IMR-90 (cell line): ENCODE measurements at regions not wholly inside any gene's neighbourhood (a gene's known extent, or its start where the extent isn't known, plus 50 kb on each side); places are given as distances from the start of the nearest gene placed in this dataset.

ENCODE experiments used
- ATAC-seq: fragments of 200-7000 bp; cut with Tn5 transposase; 2 replicates; pipeline ENCODE4 v1.9.1; 2020; ENCODE audit warnings: low read depth, mild to moderate bottlenecking, moderate library complexity
- BruUV-seq: library from RNA; stranded (reverse); fragments of 400-500 nt; replicated peaks from 2 replicates; lab custom pipeline; 2021; lab: Mats Ljungman, UMichigan
- CTCF ChIA-PET: fragments of 300-600 bp; formaldehyde crosslinking; extraction: SDS; loops from one replicate; lab custom pipeline; 2021; ENCODE audit warnings: antibody characterized with exemption; lab: Yijun Ruan, JAX
- POLR2A ChIA-PET: fragments of 300-600 bp; sonication (Branson Sonifier 250); formaldehyde crosslinking; loops from one replicate; lab custom pipeline; 2022; ENCODE audit warnings: antibody characterized with exemption; ENCODE audit not compliant: unreplicated experiment; lab: Charles Lee
- DNase-seq: peaks from one replicate; pipeline ENCODE4 v3.0.0; 2013
- H2AFZ ChIP-seq: replicated peaks from 2 replicates; pipeline ENCODE3; 2013; ENCODE audit warnings: low read length, mild to moderate bottlenecking; ENCODE audit not compliant: poor library complexity
- H2AK5ac ChIP-seq: 2 replicates; pipeline ENCODE4 v1.6.1; 2013; ENCODE audit warnings: low read depth, low read length, inconsistent platforms
- H2AK9ac ChIP-seq: replicated peaks from 2 replicates; pipeline ENCODE3; 2013; ENCODE audit warnings: mild to moderate bottlenecking, low read depth, low read length, moderate library complexity; ENCODE audit not compliant: poor library complexity
- H2BK120ac ChIP-seq: 2 replicates; pipeline ENCODE4 v1.6.1; 2013; ENCODE audit warnings: low read depth, low read length, inconsistent platforms
- H2BK15ac ChIP-seq: 3 replicates; pipeline ENCODE4 v1.6.1; 2013; ENCODE audit warnings: low read depth, low read length, inconsistent platforms
- H2BK20ac ChIP-seq: 2 replicates; pipeline ENCODE4 v1.6.1; 2013; ENCODE audit warnings: low read depth, mild to moderate bottlenecking, inconsistent platforms, low read length, moderate library complexity
- H2BK5ac ChIP-seq: 2 replicates; pipeline ENCODE4 v1.6.1; 2013; ENCODE audit warnings: mild to moderate bottlenecking, low read depth, low read length, inconsistent platforms; ENCODE audit not compliant: poor library complexity, severe bottlenecking
- H3K14ac ChIP-seq: replicated peaks from 2 replicates; pipeline ENCODE4 v1.6.1; 2013; ENCODE audit warnings: low read depth, low read length, inconsistent platforms
- H3K18ac ChIP-seq: 2 replicates; pipeline ENCODE4 v1.6.1; 2013; ENCODE audit warnings: low read depth, low read length, control low read depth
- H3K23ac ChIP-seq: 2 replicates; pipeline ENCODE4 v1.6.1; 2013; ENCODE audit warnings: low read depth, low read length, inconsistent platforms
- H3K27ac ChIP-seq: 2 replicates; pipeline ENCODE4 v1.5.1; 2013; ENCODE audit warnings: mild to moderate bottlenecking, control low read depth, low read length; ENCODE audit not compliant: insufficient read depth
- H3K27me3 ChIP-seq: 2 replicates; pipeline ENCODE4 v1.6.1; 2013; ENCODE audit warnings: low read length; ENCODE audit not compliant: control insufficient read depth, insufficient read depth
- H3K36me3 ChIP-seq: 2 replicates; pipeline ENCODE4 v1.6.1; 2013; ENCODE audit warnings: low read length, mixed read lengths; ENCODE audit not compliant: control insufficient read depth, insufficient read depth
- H3K4ac ChIP-seq: 2 replicates; pipeline ENCODE4 v1.6.1; 2013; ENCODE audit warnings: low read depth, low read length, inconsistent platforms
- H3K4me1 ChIP-seq: 2 replicates; pipeline ENCODE4 v1.6.1; 2013; ENCODE audit warnings: low read length, mixed read lengths; ENCODE audit not compliant: control insufficient read depth, insufficient read depth
- H3K4me2 ChIP-seq: 2 replicates; pipeline ENCODE4 v1.6.1; 2013; ENCODE audit warnings: low read depth, mild to moderate bottlenecking, control low read depth, low read length, moderate library complexity
- H3K4me3 ChIP-seq: 2 replicates; pipeline ENCODE4 v1.5.1; 2013; ENCODE audit warnings: low read depth, mild to moderate bottlenecking, control low read depth, low read length, moderate library complexity; ENCODE audit not compliant: insufficient read depth
- H3K56ac ChIP-seq: 2 replicates; pipeline ENCODE4 v1.6.1; 2013; ENCODE audit warnings: low read length, inconsistent platforms; ENCODE audit not compliant: insufficient read depth; ENCODE audit errors: extremely low read depth
- H3K79me1 ChIP-seq, 2 experiments: 2 replicates each; pipeline ENCODE4 v1.6.1; 2013; ENCODE audit warnings: low read length in 2 of 2, inconsistent platforms in 1 of 2, low read depth in 1 of 2
- H3K9ac ChIP-seq: 2 replicates; pipeline ENCODE4 v1.6.1; 2013; ENCODE audit warnings: low read depth, low read length, control low read depth
- H3K9me1 ChIP-seq: 2 replicates; pipeline ENCODE4 v1.6.1; 2013; ENCODE audit warnings: low read length, inconsistent platforms; ENCODE audit not compliant: insufficient read depth
- H3K9me3 ChIP-seq: 2 replicates; pipeline ENCODE4 v1.6.1; 2013; ENCODE audit warnings: low read length; ENCODE audit not compliant: control insufficient read depth, insufficient read depth
- H4K20me1 ChIP-seq: 2 replicates; pipeline ENCODE4 v1.6.1; 2013; ENCODE audit warnings: low read length, inconsistent platforms; ENCODE audit not compliant: insufficient read depth
- H4K5ac ChIP-seq: 2 replicates; pipeline ENCODE4 v1.6.1; 2013; ENCODE audit warnings: mild to moderate bottlenecking, low read depth, low read length, control low read depth
- H4K8ac ChIP-seq, 2 experiments: 2 replicates each; pipeline ENCODE4 v1.6.1; 2013; ENCODE audit warnings: low read depth in 2 of 2, low read length in 2 of 2, control low read depth in 1 of 2, inconsistent platforms in 1 of 2
- H4K91ac ChIP-seq: 2 replicates; pipeline ENCODE4 v1.6.1; 2013; ENCODE audit warnings: low read depth, low read length, inconsistent platforms; ENCODE audit not compliant: insufficient read depth
- CEBPB ChIP-seq: IDR thresholded peaks from 2 replicates; pipeline ENCODE4 v1.6.1; 2012; ENCODE audit warnings: low read depth, low read length, improper control_type of control experiment
- CTCF ChIP-seq: conservative IDR thresholded peaks from 2 replicates; pipeline ENCODE4 v1.5.1; 2012; ENCODE audit warnings: mild to moderate bottlenecking, low read depth, low read length, improper control_type of control experiment
- MAFK ChIP-seq: IDR thresholded peaks from 2 replicates; pipeline ENCODE4 v1.6.1; 2012; ENCODE audit warnings: low read depth, low read length, improper control_type of control experiment
- MXI1 ChIP-seq: IDR thresholded peaks from 2 replicates; pipeline ENCODE4 v1.6.1; 2012; ENCODE audit warnings: low read depth, mild to moderate bottlenecking, low read length, moderate library complexity, borderline replicate concordance
- RAD21 ChIP-seq: IDR thresholded peaks from 2 replicates; pipeline ENCODE4 v1.6.1; 2012; ENCODE audit warnings: low read length, improper control_type of control experiment
- RCOR1 ChIP-seq: IDR thresholded peaks from 2 replicates; pipeline ENCODE4 v1.6.1; 2012; ENCODE audit warnings: mild to moderate bottlenecking, low read length, improper control_type of control experiment; ENCODE audit not compliant: insufficient replicate concordance
- RFX5 ChIP-seq: IDR thresholded peaks from 2 replicates; pipeline ENCODE4 v1.8.0; 2012; ENCODE audit warnings: low read depth, mild to moderate bottlenecking, low read length, moderate library complexity
- WGBS, 2 experiments: methylation state at CpG; one replicate each; pipeline versions ENCODE4 v1.1.5 to v1.1.7; 2013; ENCODE audit warnings: missing lambda C conversion rate in 2 of 2; ENCODE audit not compliant: insufficient read length in 1 of 2; ENCODE audit errors: extremely low coverage in 2 of 2; 5-methylcytosine and 5-hydroxymethylcytosine counted together
- dilution Hi-C: fragments of 300-500 bp; cut with HindIII; formaldehyde crosslinking; loops from one replicate; pipeline ENCODE4 v1.14.3; 2018; ENCODE audit warnings: low sequenced_read_pairs; ENCODE audit not compliant: unreplicated experiment
- in situ Hi-C: fragments of 300-500 bp; cut with MboI; formaldehyde crosslinking; loops from 3 replicates; pipeline ENCODE4 v1.14.3; 2019; ENCODE audit warnings: low sequenced_read_pairs, inconsistent platforms, mixed read lengths
- intact Hi-C: fragments of 100-400 bp; cut with micrococcal nuclease; formaldehyde crosslinking; loops from 2 replicates; pipeline ENCODE4 v1.10.0; 2022

- no peaks in the 10 kb centered on the region for H3K79me1 ChIP-seq
- H2BK15ac ChIP-seq: no peak overlapping the region
- H3K4me1 ChIP-seq: no peaks in the 10 kb centered on the region
- no peak overlapping the region for H2BK5ac ChIP-seq
- peaks cover 7% of the 10 kb centered on the region for H3K27me3 ChIP-seq
- H2AFZ ChIP-seq: no peak overlapping the region
- no peak overlapping the region for H3K4ac ChIP-seq
- no peak overlapping the region for H2BK120ac ChIP-seq
- ChIA-PET CTCF (no interaction called here), POLR2A (no interaction called here)
- H3K4me2 ChIP-seq: no peak overlapping the region
- no peak for DNase-seq
- no peak overlapping the region for H3K23ac ChIP-seq
- H2AK9ac ChIP-seq: no peak overlapping the region
- in situ Hi-C loops (no loop called here), dilution Hi-C loops (no loop called here), intact Hi-C loops (no loop called here)
- no peaks in the 10 kb centered on the region for H3K9me1 ChIP-seq
- H3K14ac ChIP-seq: no peak overlapping the region
- no peak overlapping the region for H2AK5ac ChIP-seq
- no peak overlapping the region for H3K56ac ChIP-seq
- H4K8ac ChIP-seq: no peak overlapping the region
- H3K27ac ChIP-seq: no peak overlapping the region
- 17% methylated on average over 1 of the region's 4 CpGs; no CpG with 5 or more reads in 1 of the 2 experiments for WGBS, 2 experiments
- H3K18ac ChIP-seq: no peak overlapping the region
- no peaks in the 10 kb centered on the region for H3K36me3 ChIP-seq
- no peak; the same call in 1 of the 2 replicates for ATAC-seq
- BruUV-seq: no TSS peak
- H4K91ac ChIP-seq: no peak overlapping the region
- no peaks in the 10 kb centered on the region for H3K9me3 ChIP-seq
- H4K20me1 ChIP-seq: no peaks in the 10 kb centered on the region
- no peak overlapping the region for H2BK20ac ChIP-seq
- no peak for TF ChIP-seq CEBPB
- no peak for TF ChIP-seq CTCF
- TF ChIP-seq RAD21: no peak
- no peak for TF ChIP-seq RCOR1
- TF ChIP-seq MXI1: no peak
- no peak for TF ChIP-seq MAFK
- TF ChIP-seq RFX5: no peak
- no peak overlapping the region for H3K4me3 ChIP-seq
- no peak overlapping the region for H3K9ac ChIP-seq
- no peak overlapping the region for H4K5ac ChIP-seq
Measured at GRCh38 chrX:42149765-42150164, 226.4 kb upstream of the CASK start.
